H9 (cell line): ENCODE measurements at regions not wholly inside any gene's neighbourhood (a gene's known extent, or its start where the extent isn't known, plus 50 kb on each side); places are given as distances from the start of the nearest gene placed in this dataset.

Experiments used
- DNase-seq: peaks from one replicate; pipeline ENCODE4 v3.0.0-alpha.2; 2017
- H2AFZ ChIP-seq: one replicate; pipeline ENCODE4 v1.6.1; 2013; ENCODE audit warnings: mild to moderate bottlenecking, low read length, control low read depth, moderate library complexity
- H2AK5ac ChIP-seq: 2 replicates; pipeline ENCODE4 v1.6.1; 2013; ENCODE audit warnings: low read length, control low read depth, mixed read lengths; ENCODE audit not compliant: insufficient read length
- H2BK120ac ChIP-seq: one replicate; pipeline ENCODE4 v1.6.1; 2013; ENCODE audit warnings: low read depth, mild to moderate bottlenecking, low read length, control low read depth, inconsistent platforms; ENCODE audit not compliant: poor library complexity, severe bottlenecking
- H2BK12ac ChIP-seq: 2 replicates; pipeline ENCODE4 v1.6.1; 2013; ENCODE audit warnings: low read length, control low read depth, mixed read lengths, low read depth; ENCODE audit not compliant: insufficient read length
- H2BK15ac ChIP-seq: 2 replicates; pipeline ENCODE4 v1.6.1; 2013; ENCODE audit warnings: low read depth, low read length, control low read depth
- H2BK20ac ChIP-seq: one replicate; pipeline ENCODE4 v1.6.1; 2013; ENCODE audit warnings: low read depth, mild to moderate bottlenecking, low read length, control low read depth, inconsistent platforms; ENCODE audit not compliant: poor library complexity, severe bottlenecking
- H2BK5ac ChIP-seq: 2 replicates; pipeline ENCODE4 v1.6.1; 2013; ENCODE audit warnings: low read length, control low read depth, mixed read lengths; ENCODE audit not compliant: insufficient read length
- H3K14ac ChIP-seq: 2 replicates; pipeline ENCODE4 v1.6.1; 2013; ENCODE audit warnings: low read length, control low read depth; ENCODE audit not compliant: insufficient read depth
- H3K18ac ChIP-seq: 2 replicates; pipeline ENCODE4 v1.6.1; 2013; ENCODE audit warnings: low read depth, mild to moderate bottlenecking, mixed read lengths, low read length, control low read depth; ENCODE audit not compliant: insufficient read length
- H3K23ac ChIP-seq: 2 replicates; pipeline ENCODE4 v1.6.1; 2013; ENCODE audit warnings: low read length, control low read depth, mixed read lengths, low read depth; ENCODE audit not compliant: insufficient read length
- H3K23me2 ChIP-seq: 2 replicates; pipeline ENCODE4 v1.6.1; 2013; ENCODE audit warnings: low read depth, mild to moderate bottlenecking, mixed read lengths, low read length, control low read depth; ENCODE audit not compliant: insufficient read length, poor library complexity, severe bottlenecking
- H3K27ac ChIP-seq: 2 replicates; pipeline ENCODE4 v1.5.1; 2013; ENCODE audit warnings: low read length, control low read depth, mixed read lengths, low read depth; ENCODE audit not compliant: insufficient read length
- H3K27me3 ChIP-seq: 2 replicates; pipeline ENCODE4 v1.6.1; 2013; ENCODE audit warnings: low read length, control low read depth, inconsistent platforms; ENCODE audit not compliant: insufficient read depth
- H3K4ac ChIP-seq: 2 replicates; pipeline ENCODE4 v1.6.1; 2013; ENCODE audit warnings: low read depth, mild to moderate bottlenecking, control low read depth, inconsistent platforms, low read length, moderate library complexity
- H3K4me1 ChIP-seq: 2 replicates; pipeline ENCODE4 v1.6.1; 2013; ENCODE audit warnings: low read length, control low read depth, inconsistent platforms; ENCODE audit not compliant: insufficient read depth
- H3K4me2 ChIP-seq: 2 replicates; pipeline ENCODE4 v1.6.1; 2013; ENCODE audit warnings: low read length, control low read depth, mixed read lengths; ENCODE audit not compliant: insufficient read length, insufficient read depth
- H3K56ac ChIP-seq: 2 replicates; pipeline ENCODE4 v1.6.1; 2013; ENCODE audit warnings: low read depth, mild to moderate bottlenecking, mixed read lengths, low read length, control low read depth; ENCODE audit not compliant: insufficient read length
- H3K79me1 ChIP-seq: 2 replicates; pipeline ENCODE4 v1.6.1; 2013; ENCODE audit warnings: low read depth, mild to moderate bottlenecking, moderate library complexity, low read length, control low read depth, inconsistent platforms; ENCODE audit not compliant: insufficient read depth, poor library complexity, severe bottlenecking
- H3K79me2 ChIP-seq: 2 replicates; pipeline ENCODE4 v1.6.1; 2013; ENCODE audit warnings: low read length, control low read depth, inconsistent platforms; ENCODE audit not compliant: insufficient read depth
- H3K9ac ChIP-seq: 2 replicates; pipeline ENCODE4 v1.6.1; 2013; ENCODE audit warnings: low read length, control low read depth, mixed read lengths; ENCODE audit not compliant: insufficient read length; ENCODE audit errors: extremely low read depth
- H3K9me3 ChIP-seq: one replicate; pipeline ENCODE4 v1.6.1; 2013; ENCODE audit warnings: low read depth, low read length, inconsistent platforms; ENCODE audit not compliant: control insufficient read depth
- H3T11ph ChIP-seq: one replicate; pipeline ENCODE4 v1.6.1; 2013; ENCODE audit warnings: mild to moderate bottlenecking, low read length, control low read depth, inconsistent platforms
- H4K20me1 ChIP-seq: one replicate; pipeline ENCODE4 v1.6.1; 2013; ENCODE audit not compliant: control insufficient read depth, insufficient read length, insufficient read depth
- H4K5ac ChIP-seq: 2 replicates; pipeline ENCODE4 v1.6.1; 2013; ENCODE audit warnings: low read depth, mild to moderate bottlenecking, mixed read lengths, low read length, control low read depth; ENCODE audit not compliant: insufficient read length
- H4K8ac ChIP-seq: replicated peaks from 2 replicates; pipeline ENCODE4 v1.6.1; 2013; ENCODE audit warnings: low read length, control low read depth, mixed read lengths, low read depth; ENCODE audit not compliant: insufficient read length
- H4K91ac ChIP-seq: 2 replicates; pipeline ENCODE4 v1.6.1; 2013; ENCODE audit warnings: low read depth, mild to moderate bottlenecking, moderate library complexity, mixed read lengths, low read length, control low read depth; ENCODE audit not compliant: insufficient read length
- H3K27ac Mint-ChIP-seq, 3 experiments: 2 replicates in 2 of 3; 3 replicates in 1 of 3; pipeline ENCODE4 v1.8.0; 2020 to 2021; ENCODE audit warnings: mixed read lengths in 3 of 3, mild to moderate bottlenecking in 1 of 3, moderate library complexity in 1 of 3
- H3K27me3 Mint-ChIP-seq: 2 replicates; pipeline ENCODE4 v1.8.0; 2021; ENCODE audit warnings: low read depth, mild to moderate bottlenecking, moderate library complexity, mixed read lengths
- H3K36me3 Mint-ChIP-seq, 3 experiments: 2 replicates in 2 of 3; 3 replicates in 1 of 3; pipeline ENCODE4 v1.8.0; 2020 to 2021; ENCODE audit warnings: low read depth in 3 of 3, mixed read lengths in 3 of 3; ENCODE audit not compliant: insufficient read depth in 1 of 3
- H3K4me1 Mint-ChIP-seq, 2 experiments: 2 replicates each; pipeline ENCODE4 v1.8.0; 2020; ENCODE audit warnings: mixed read lengths in 2 of 2
- H3K4me3 Mint-ChIP-seq, 2 experiments: 2 replicates in 1 of 2; 3 replicates in 1 of 2; pipeline ENCODE4 v1.8.0; 2020 to 2021; ENCODE audit warnings: mild to moderate bottlenecking in 2 of 2, mixed read lengths in 2 of 2, moderate library complexity in 1 of 2
- H3K9me3 Mint-ChIP-seq, 2 experiments: 2 replicates in 1 of 2; 3 replicates in 1 of 2; pipeline ENCODE4 v1.8.0; 2020; ENCODE audit warnings: mild to moderate bottlenecking in 2 of 2, mixed read lengths in 2 of 2, moderate library complexity in 1 of 2
- WGBS: extraction: QIAGEN DNeasy Blood & Tissue Kit; methylation state at CpG from one replicate; pipeline ENCODE4 v1.1.7; 2013; ENCODE audit warnings: missing lambda C conversion rate, low lambda C conversion rate, mixed read lengths; ENCODE audit not compliant: insufficient read length; ENCODE audit errors: extremely low coverage; 5-methylcytosine and 5-hydroxymethylcytosine counted together
- TF ChIP-seq, protein P1 (sequence below): fragments of 200-600 bp; sonication (generic); conservative IDR thresholded peaks from 3 replicates; pipeline ENCODE4 v1.8.0; 2021; ENCODE audit warnings: antibody characterized with exemption, mild to moderate bottlenecking

DNA sequence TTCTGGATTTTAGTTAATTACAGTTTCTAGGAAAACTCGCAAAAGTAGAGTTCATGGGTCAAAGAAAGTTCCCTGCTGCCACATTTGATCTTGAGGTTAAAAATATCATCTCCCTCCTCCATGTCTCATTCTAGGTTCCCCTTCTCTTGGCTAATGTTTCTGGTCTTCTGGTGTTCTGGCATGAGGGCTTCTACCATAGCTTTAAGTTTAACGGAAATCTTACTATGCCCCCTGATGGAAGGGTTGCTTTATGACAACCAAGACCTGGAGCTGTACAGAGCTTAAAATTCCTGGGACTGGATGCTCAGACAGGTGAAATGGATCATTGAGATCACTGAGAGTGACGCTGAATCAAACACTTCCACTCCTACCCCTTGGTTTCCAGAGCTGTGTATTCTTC is 1881.7 kb downstream of the MRPL39 start:
- no peaks in the 10 kb centered on the region for H3K4me1 Mint-ChIP-seq
- no CpG with 5 or more reads among the region's 3 CpGs for WGBS
- TF ChIP-seq, protein P1, sequence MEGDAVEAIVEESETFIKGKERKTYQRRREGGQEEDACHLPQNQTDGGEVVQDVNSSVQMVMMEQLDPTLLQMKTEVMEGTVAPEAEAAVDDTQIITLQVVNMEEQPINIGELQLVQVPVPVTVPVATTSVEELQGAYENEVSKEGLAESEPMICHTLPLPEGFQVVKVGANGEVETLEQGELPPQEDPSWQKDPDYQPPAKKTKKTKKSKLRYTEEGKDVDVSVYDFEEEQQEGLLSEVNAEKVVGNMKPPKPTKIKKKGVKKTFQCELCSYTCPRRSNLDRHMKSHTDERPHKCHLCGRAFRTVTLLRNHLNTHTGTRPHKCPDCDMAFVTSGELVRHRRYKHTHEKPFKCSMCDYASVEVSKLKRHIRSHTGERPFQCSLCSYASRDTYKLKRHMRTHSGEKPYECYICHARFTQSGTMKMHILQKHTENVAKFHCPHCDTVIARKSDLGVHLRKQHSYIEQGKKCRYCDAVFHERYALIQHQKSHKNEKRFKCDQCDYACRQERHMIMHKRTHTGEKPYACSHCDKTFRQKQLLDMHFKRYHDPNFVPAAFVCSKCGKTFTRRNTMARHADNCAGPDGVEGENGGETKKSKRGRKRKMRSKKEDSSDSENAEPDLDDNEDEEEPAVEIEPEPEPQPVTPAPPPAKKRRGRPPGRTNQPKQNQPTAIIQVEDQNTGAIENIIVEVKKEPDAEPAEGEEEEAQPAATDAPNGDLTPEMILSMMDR, result peak; percentile 47; the same call in 2 of the 3 replicates

More for the DNA sequence above, 1881.7 kb downstream of the MRPL39 start:
- no peak for DNase-seq
- Histone ChIP-seq H2BK20ac (no peak overlapping the region), H4K20me1 (no peaks in the 10 kb centered on the region), H3K23me2 (no peaks in the 10 kb centered on the region), H3K79me2 (no peaks in the 10 kb centered on the region), H3K9ac (no peak overlapping the region), H4K8ac (no peak overlapping the region), H3K4ac (no peak overlapping the region), H3K14ac (no peak overlapping the region), H3K27me3 (no peaks in the 10 kb centered on the region), H3K27ac (no peak overlapping the region), H3K79me1 (no peaks in the 10 kb centered on the region), H2AK5ac (no peak overlapping the region), H4K91ac (no peak overlapping the region), H3K56ac (no peak overlapping the region), H3K9me3 (no peaks in the 10 kb centered on the region), H2BK15ac (no peak overlapping the region), H3K18ac (no peak overlapping the region), H2AFZ (no peak overlapping the region), H4K5ac (no peak overlapping the region), H2BK12ac (no peak overlapping the region), H2BK5ac (no peak overlapping the region), H3K4me1 (no peaks in the 10 kb centered on the region), H3K23ac (no peak overlapping the region), H3T11ph (no peak overlapping the region), H3K4me2 (no peak overlapping the region), H2BK120ac (no peak overlapping the region)
- no peaks in the 10 kb centered on the region for H3K27me3 Mint-ChIP-seq
- no peaks in the 10 kb centered on the region for H3K36me3 Mint-ChIP-seq
- no peak overlapping the region for H3K27ac Mint-ChIP-seq
- no peak overlapping the region for H3K4me3 Mint-ChIP-seq
- H3K9me3 Mint-ChIP-seq, result peaks cover 21 to 49% of the 10 kb centered on the region in 2 experiments
